ENCODE measurements at regions not wholly inside any gene's neighbourhood (a gene's known extent, or its start where the extent isn't known, plus 50 kb on each side); places are given as distances from the start of the nearest gene placed in this dataset.

DNA sequence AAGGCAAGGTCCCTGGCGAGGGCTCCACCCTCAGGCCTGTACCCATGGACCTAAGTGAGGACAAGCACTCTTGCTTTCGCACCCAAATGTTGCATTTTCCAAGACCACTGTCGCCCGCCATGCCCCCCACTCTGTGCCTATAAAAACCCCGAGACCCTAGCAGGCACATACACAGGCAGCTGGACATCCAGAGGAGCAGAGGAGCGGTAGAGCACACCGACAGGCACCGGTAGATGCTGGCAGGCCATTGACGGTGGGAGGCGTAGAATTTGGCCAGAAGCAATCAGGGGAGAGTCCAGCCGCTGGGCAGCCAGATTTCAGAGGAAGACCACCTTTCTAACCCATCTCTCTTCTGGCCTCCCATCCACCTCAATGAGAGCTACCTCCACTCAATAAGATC, 715.2 kb upstream of the AADAT start:
- no peaks in the 10 kb centered on the region for H3K27me3 ChIP-seq (ENCODE audit: insufficient read depth, low read length)
- H3K79me2 ChIP-seq (ENCODE audit: insufficient read depth, low read length) = no peaks in the 10 kb centered on the region
- no peak for DNase-seq (ENCODE audit: low read depth)
- H3K27ac Mint-ChIP-seq (ENCODE audit: unreplicated experiment) = no peak overlapping the region
- no peak overlapping the region for H3K4me3 ChIP-seq (ENCODE audit: insufficient read depth, low read depth, low read length)
- no peaks in the 10 kb centered on the region for H3K9me3 ChIP-seq (ENCODE audit: insufficient read depth, low read depth, low read length)
- no peak overlapping the region for H3K4me2 ChIP-seq (ENCODE audit: low read length)
- H3K36me3 Mint-ChIP-seq (ENCODE audit: low read depth, unreplicated experiment) = no peaks in the 10 kb centered on the region
- H2AFZ ChIP-seq (ENCODE audit: low read depth, low read length) = no peak overlapping the region
- H3K36me3 ChIP-seq (ENCODE audit: insufficient read depth, low read length) = no peaks in the 10 kb centered on the region
- no peaks in the 10 kb centered on the region for H3K4me1 ChIP-seq (ENCODE audit: insufficient read depth, low read length)
- no peak overlapping the region for H3K27ac ChIP-seq (ENCODE audit: low read depth, low read length)
- FAIRE-seq = no peak
- peaks cover 8% of the 10 kb centered on the region for H3K9me3 Mint-ChIP-seq (ENCODE audit: unreplicated experiment)
- H3K27me3 Mint-ChIP-seq (ENCODE audit: low read depth, unreplicated experiment) = no peaks in the 10 kb centered on the region
- no peaks in the 10 kb centered on the region for H4K20me1 ChIP-seq (ENCODE audit: insufficient read depth, low read length)
- TF ChIP-seq, protein P1, sequence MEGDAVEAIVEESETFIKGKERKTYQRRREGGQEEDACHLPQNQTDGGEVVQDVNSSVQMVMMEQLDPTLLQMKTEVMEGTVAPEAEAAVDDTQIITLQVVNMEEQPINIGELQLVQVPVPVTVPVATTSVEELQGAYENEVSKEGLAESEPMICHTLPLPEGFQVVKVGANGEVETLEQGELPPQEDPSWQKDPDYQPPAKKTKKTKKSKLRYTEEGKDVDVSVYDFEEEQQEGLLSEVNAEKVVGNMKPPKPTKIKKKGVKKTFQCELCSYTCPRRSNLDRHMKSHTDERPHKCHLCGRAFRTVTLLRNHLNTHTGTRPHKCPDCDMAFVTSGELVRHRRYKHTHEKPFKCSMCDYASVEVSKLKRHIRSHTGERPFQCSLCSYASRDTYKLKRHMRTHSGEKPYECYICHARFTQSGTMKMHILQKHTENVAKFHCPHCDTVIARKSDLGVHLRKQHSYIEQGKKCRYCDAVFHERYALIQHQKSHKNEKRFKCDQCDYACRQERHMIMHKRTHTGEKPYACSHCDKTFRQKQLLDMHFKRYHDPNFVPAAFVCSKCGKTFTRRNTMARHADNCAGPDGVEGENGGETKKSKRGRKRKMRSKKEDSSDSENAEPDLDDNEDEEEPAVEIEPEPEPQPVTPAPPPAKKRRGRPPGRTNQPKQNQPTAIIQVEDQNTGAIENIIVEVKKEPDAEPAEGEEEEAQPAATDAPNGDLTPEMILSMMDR (IDR thresholded peaks at IDR 0.05; ENCODE audit: insufficient read depth, low read depth, low read length) = no peak
- no peak overlapping the region for H3K4me3 Mint-ChIP-seq (ENCODE audit: unreplicated experiment)
- no peaks in the 10 kb centered on the region for H3K4me1 Mint-ChIP-seq (ENCODE audit: low read depth, unreplicated experiment)
- H3K9ac ChIP-seq (ENCODE audit: low read length) = no peak overlapping the region

DNA sequence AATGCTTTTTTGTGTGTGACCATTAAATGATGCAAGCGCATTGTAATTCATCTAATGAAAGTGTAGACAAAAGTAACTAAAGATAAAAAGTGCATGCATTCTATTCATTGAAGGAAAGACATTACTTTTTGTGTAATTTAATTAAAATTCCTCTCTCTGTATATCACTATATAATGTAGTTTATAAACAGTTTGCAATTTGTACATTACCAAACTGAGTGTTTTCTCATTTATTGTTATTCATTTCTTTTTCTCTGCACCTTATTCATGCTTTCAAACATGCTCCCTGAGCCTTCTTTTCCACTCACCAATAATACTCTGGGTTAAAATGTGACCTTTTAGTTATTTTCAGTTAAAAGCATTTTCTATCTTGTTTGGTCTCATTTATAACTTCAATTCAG, 713.7 kb upstream of the AADAT start:
- Histone ChIP-seq H3K9ac (ENCODE audit: low read length) (no peak overlapping the region), H3K27me3 (ENCODE audit: insufficient read depth, low read length) (no peaks in the 10 kb centered on the region), H3K4me2 (ENCODE audit: low read length) (no peak overlapping the region), H3K9me3 (ENCODE audit: insufficient read depth, low read depth, low read length) (no peaks in the 10 kb centered on the region), H2AFZ (ENCODE audit: low read depth, low read length) (no peak overlapping the region), H3K4me3 (ENCODE audit: insufficient read depth, low read depth, low read length) (no peak overlapping the region), H3K36me3 (ENCODE audit: insufficient read depth, low read length) (no peaks in the 10 kb centered on the region), H4K20me1 (ENCODE audit: insufficient read depth, low read length) (no peaks in the 10 kb centered on the region), H3K4me1 (ENCODE audit: insufficient read depth, low read length) (no peaks in the 10 kb centered on the region), H3K27ac (ENCODE audit: low read depth, low read length) (no peak overlapping the region), H3K79me2 (ENCODE audit: insufficient read depth, low read length) (no peaks in the 10 kb centered on the region)
- no peak overlapping the region for H3K27ac Mint-ChIP-seq (ENCODE audit: unreplicated experiment)
- DNase-seq (ENCODE audit: low read depth) (no peak), FAIRE-seq (no peak)
- no peaks in the 10 kb centered on the region for H3K4me1 Mint-ChIP-seq (ENCODE audit: low read depth, unreplicated experiment)
- H3K27me3 Mint-ChIP-seq (ENCODE audit: low read depth, unreplicated experiment) = no peaks in the 10 kb centered on the region
- H3K4me3 Mint-ChIP-seq (ENCODE audit: unreplicated experiment) = no peak overlapping the region
- H3K9me3 Mint-ChIP-seq (ENCODE audit: unreplicated experiment) = peaks cover 4% of the 10 kb centered on the region
- H3K36me3 Mint-ChIP-seq (ENCODE audit: low read depth, unreplicated experiment) = no peaks in the 10 kb centered on the region
- TF ChIP-seq EZH2 (IDR thresholded peaks at IDR 0.05; ENCODE audit: insufficient read depth, low read length) = no peak
- TF ChIP-seq, protein P1 (IDR thresholded peaks at IDR 0.05; ENCODE audit: insufficient read depth, low read depth, low read length) = no peak

DNA sequence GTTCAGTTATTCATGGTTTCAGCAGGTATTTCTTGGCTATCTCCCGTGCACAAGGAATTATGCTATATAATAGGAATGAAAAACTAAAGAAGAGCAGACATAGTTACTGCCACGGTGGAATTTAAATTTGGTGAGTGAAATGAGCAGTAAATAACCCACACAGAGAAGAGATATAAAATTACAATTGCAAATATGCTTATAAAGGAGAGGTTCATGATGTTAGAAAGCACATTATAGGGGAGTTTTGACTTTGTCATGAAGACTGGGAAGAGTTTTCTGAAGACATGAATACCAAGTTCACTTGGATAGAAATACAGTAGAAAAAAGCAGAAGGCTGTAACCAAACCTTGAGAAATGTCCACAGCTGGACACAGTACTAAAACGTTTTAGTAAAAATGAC, 712.0 kb upstream of the AADAT start:
- Mint-ChIP-seq H3K27ac (ENCODE audit: unreplicated experiment) (no peak overlapping the region), H3K4me3 (ENCODE audit: unreplicated experiment) (no peak overlapping the region), H3K4me1 (ENCODE audit: low read depth, unreplicated experiment) (no peaks in the 10 kb centered on the region), H3K9me3 (ENCODE audit: unreplicated experiment) (no peaks in the 10 kb centered on the region), H3K36me3 (ENCODE audit: low read depth, unreplicated experiment) (no peaks in the 10 kb centered on the region), H3K27me3 (ENCODE audit: low read depth, unreplicated experiment) (no peaks in the 10 kb centered on the region)
- DNase-seq (ENCODE audit: low read depth) = no peak
- no peaks in the 10 kb centered on the region for H3K4me1 ChIP-seq (ENCODE audit: insufficient read depth, low read length)
- no peak for TF ChIP-seq EZH2 (IDR thresholded peaks at IDR 0.05; ENCODE audit: insufficient read depth, low read length)
- TF ChIP-seq, protein P1 (IDR thresholded peaks at IDR 0.05; ENCODE audit: insufficient read depth, low read depth, low read length) = no peak
- no peaks in the 10 kb centered on the region for H3K79me2 ChIP-seq (ENCODE audit: insufficient read depth, low read length)
- no peaks in the 10 kb centered on the region for H3K27me3 ChIP-seq (ENCODE audit: insufficient read depth, low read length)
- no peak for FAIRE-seq
- no peak overlapping the region for H3K4me2 ChIP-seq (ENCODE audit: low read length)
- H3K27ac ChIP-seq (ENCODE audit: low read depth, low read length) = no peak overlapping the region
- H3K9me3 ChIP-seq (ENCODE audit: insufficient read depth, low read depth, low read length) = no peaks in the 10 kb centered on the region
- H4K20me1 ChIP-seq (ENCODE audit: insufficient read depth, low read length) = no peaks in the 10 kb centered on the region
- H2AFZ ChIP-seq (ENCODE audit: low read depth, low read length) = no peak overlapping the region
- no peaks in the 10 kb centered on the region for H3K36me3 ChIP-seq (ENCODE audit: insufficient read depth, low read length)
- no peak overlapping the region for H3K9ac ChIP-seq (ENCODE audit: low read length)
- H3K4me3 ChIP-seq (ENCODE audit: insufficient read depth, low read depth, low read length) = no peak overlapping the region

All from astrocyte (in vitro differentiated cells and primary cell).